ENCODE measurements at regions not wholly inside any gene's neighbourhood (a gene's known extent, or its start where the extent isn't known, plus 50 kb on each side); places are given as distances from the start of the nearest gene placed in this dataset.
"Not testable (repeated sequence)": the region's sequence is repeated elsewhere in the genome, so short reads cannot be mapped to it uniquely, and the experiment has no call there.

DNA sequence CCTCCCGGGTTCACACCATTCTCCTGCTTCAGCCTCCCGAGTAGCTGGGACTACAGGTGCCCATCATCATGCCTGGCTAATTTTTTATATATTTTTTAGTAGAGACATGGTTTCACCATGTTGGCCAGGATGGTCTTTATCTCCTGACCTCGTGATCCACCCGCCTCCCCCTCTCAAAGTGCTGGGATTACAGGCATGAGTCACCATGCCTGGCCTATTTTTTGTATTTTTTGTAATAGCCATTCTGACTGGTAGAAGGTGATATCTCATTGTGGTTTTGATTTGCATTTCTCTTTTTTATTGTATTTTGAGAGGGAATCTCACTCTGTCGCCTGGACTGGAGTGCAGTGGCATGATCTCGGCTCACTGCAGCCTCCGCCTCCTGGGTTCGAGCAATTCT is 139.6 kb upstream of the TNPO1 start:
- H3K4me1 ChIP-seq (replicated peaks in 1 of 2; ENCODE audit: control insufficient read depth in 2 of 2, insufficient read depth in 2 of 2, low read length in 2 of 2); ATAC-seq; DNase-seq (ENCODE audit: extremely low read depth in 1 of 4, low spot score in 3 of 4); H3K4me2 ChIP-seq (ENCODE audit: insufficient read depth, low read length); POLR2A ChIA-PET; H3K9ac ChIP-seq (ENCODE audit: insufficient read depth in 1 of 2, low read depth in 2 of 2, low read length in 2 of 2); CTCF ChIA-PET (ENCODE audit: low intra/inter-chr PET ratio); FAIRE-seq; H3K9me3 ChIP-seq (replicated peaks; ENCODE audit: control insufficient read depth, insufficient read depth, low read depth, low read length); H3K36me3 ChIP-seq (ENCODE audit: control insufficient read depth, insufficient read depth, low read length); H3K27ac ChIP-seq (ENCODE audit: extremely low read depth, low read depth, low read length); H3K9me1 ChIP-seq (ENCODE audit: control insufficient read depth, insufficient read depth, low read length); H3K79me2 ChIP-seq (ENCODE audit: control insufficient read depth, insufficient read depth, low read length); in situ Hi-C loops (cut with MboI); H2AFZ ChIP-seq (ENCODE audit: low read depth, low read length); H4K20me1 ChIP-seq (replicated peaks; ENCODE audit: control insufficient read depth, insufficient read depth, low read length); H3K4me3 ChIP-seq; intact Hi-C loops (cut with micrococcal nuclease); BruUV-seq (replicated peaks); TF ChIP-seq JUND (tag; IDR thresholded peaks at IDR 0.05; ENCODE audit: borderline replicate concordance, low read depth, low read length): not testable (repeated sequence)
- TF ChIP-seq, protein P1, sequence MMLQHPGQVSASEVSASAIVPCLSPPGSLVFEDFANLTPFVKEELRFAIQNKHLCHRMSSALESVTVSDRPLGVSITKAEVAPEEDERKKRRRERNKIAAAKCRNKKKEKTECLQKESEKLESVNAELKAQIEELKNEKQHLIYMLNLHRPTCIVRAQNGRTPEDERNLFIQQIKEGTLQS (IDR thresholded peaks at IDR 0.05): peak; percentile 67
- TF ChIP-seq, protein P1 (CRISPR knock-in tag; conservative IDR thresholded peaks at IDR 0.05): not testable (repeated sequence)
- 0 out of 2 replicates have a peak, but pooled peaks have one; percentile 19 for TF ChIP-seq EGR1 (conservative IDR thresholded peaks at IDR 0.05)
- 0 out of 2 replicates have a peak, but pooled peaks have one; percentile 25 for TF ChIP-seq SMARCA4 (IDR thresholded peaks at IDR 0.05)
- TF ChIP-seq KDM1A (IDR thresholded peaks at IDR 0.05): 0 out of 4 replicates have a peak, but pooled peaks of 1 of the 2 experiments have one; percentile 19
- TF ChIP-seq JUND (IDR thresholded peaks at IDR 0.05; ENCODE audit: borderline replicate concordance, low read depth, low read length): peak; percentile 45; the same call in 1 of the 2 replicates
- TF ChIP-seq, protein P2, sequence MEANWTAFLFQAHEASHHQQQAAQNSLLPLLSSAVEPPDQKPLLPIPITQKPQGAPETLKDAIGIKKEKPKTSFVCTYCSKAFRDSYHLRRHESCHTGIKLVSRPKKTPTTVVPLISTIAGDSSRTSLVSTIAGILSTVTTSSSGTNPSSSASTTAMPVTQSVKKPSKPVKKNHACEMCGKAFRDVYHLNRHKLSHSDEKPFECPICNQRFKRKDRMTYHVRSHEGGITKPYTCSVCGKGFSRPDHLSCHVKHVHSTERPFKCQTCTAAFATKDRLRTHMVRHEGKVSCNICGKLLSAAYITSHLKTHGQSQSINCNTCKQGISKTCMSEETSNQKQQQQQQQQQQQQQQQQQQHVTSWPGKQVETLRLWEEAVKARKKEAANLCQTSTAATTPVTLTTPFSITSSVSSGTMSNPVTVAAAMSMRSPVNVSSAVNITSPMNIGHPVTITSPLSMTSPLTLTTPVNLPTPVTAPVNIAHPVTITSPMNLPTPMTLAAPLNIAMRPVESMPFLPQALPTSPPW (CRISPR knock-in tag; IDR thresholded peaks at IDR 0.05): peak; percentile 25; the same call in 1 of the 2 replicates
- TF ChIP-seq CBFA2T3 (IDR thresholded peaks at IDR 0.05): peak; percentile 16; the same call in 1 of the 2 replicates
- 7% methylated on average over 8 of the region's 8 CpGs for WGBS (ENCODE audit: insufficient coverage, low coverage, missing lambda C conversion rate)
- peaks cover 2 to 10% of the 10 kb centered on the region in 2 experiments; a peak in 1 of 5 replicates for H3K27me3 ChIP-seq (ENCODE audit: control insufficient read depth in 2 of 2, insufficient read depth in 2 of 2, low read length in 2 of 2)
